ENCODE measurements at regions not wholly inside any gene's neighbourhood (a gene's known extent, or its start where the extent isn't known, plus 50 kb on each side); places are given as distances from the start of the nearest gene placed in this dataset.

DNA sequence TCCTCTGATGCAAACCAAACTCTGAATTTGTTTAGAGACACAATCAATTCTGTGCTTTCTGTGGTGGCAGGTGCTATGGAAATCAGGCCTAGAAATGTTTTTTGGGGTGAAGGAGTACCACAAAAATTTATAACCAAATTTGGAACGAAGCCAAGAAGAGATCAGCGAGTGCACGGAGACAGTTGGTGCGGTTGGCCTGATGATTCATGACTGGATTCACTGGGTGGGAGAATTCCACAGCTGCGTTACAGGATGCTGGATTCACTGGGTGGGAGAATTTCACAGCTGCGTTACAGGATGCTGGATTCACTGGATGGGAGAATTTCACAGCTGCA lies 135.6 kb upstream of the IRX4 start:
- ATAC-seq: no peak
- DNase-seq: no peak
- no peak for TF ChIP-seq POLR2A (IDR thresholded peaks at IDR 0.05)
- TF ChIP-seq, protein P1, sequence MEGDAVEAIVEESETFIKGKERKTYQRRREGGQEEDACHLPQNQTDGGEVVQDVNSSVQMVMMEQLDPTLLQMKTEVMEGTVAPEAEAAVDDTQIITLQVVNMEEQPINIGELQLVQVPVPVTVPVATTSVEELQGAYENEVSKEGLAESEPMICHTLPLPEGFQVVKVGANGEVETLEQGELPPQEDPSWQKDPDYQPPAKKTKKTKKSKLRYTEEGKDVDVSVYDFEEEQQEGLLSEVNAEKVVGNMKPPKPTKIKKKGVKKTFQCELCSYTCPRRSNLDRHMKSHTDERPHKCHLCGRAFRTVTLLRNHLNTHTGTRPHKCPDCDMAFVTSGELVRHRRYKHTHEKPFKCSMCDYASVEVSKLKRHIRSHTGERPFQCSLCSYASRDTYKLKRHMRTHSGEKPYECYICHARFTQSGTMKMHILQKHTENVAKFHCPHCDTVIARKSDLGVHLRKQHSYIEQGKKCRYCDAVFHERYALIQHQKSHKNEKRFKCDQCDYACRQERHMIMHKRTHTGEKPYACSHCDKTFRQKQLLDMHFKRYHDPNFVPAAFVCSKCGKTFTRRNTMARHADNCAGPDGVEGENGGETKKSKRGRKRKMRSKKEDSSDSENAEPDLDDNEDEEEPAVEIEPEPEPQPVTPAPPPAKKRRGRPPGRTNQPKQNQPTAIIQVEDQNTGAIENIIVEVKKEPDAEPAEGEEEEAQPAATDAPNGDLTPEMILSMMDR (IDR thresholded peaks at IDR 0.05 in 4 of 5, conservative IDR thresholded peaks at IDR 0.05 in 1 of 5): no peak
- Histone ChIP-seq H3K4me3 (no peak overlapping the region), H3K27ac (no peak overlapping the region), H3K36me3 (no peaks in the 10 kb centered on the region), H3K27me3 (no peaks in the 10 kb centered on the region), H3K9me3 (no peaks in the 10 kb centered on the region), H3K4me1 (no peaks in the 10 kb centered on the region)
- intact Hi-C loops (cut with DNase I; ENCODE audit: low total_unique reads): no loop called here
- in situ Hi-C loops (cut with MboI; ENCODE audit: low sequenced_read_pairs in 4 of 4): no loop called here

DNA sequence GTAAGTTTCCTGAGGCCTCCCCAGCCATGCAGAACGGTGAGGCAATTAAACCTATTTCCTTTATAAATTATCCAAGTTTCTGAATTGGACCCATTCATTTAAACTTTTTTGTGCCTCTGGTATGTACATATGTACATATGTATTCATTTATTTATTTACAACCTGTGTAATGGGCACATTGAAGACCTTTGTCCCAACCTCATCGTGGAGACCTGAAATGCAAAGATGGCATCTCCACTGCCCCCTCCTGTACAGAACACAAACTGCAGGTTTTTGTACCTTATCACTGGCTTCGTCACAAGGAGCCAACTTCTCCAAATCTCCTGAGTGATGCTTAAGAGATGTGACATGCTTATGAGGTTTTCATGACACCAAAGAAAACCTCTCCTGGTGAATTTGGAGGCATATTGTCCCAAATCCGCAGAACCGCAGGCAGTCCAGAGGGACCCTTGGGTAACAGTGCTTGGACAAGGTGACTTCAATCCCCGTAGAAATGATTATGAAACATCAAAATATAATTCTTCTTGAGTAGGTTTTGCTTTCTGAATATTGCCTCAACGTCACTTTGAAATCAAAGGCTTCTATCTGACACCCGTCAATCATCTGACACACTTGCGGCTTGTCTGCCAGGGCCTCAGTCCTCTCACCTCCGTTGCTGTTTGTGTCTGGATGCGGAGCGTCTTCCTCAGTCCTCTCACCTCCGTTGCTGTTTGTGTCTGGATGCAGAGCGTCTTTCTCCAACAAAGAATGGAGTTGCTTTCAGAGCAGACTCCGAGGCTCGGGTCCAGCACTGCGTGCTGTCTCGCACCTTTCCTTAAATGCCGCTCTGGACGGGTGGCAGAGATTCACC lies 135.0 kb upstream of the IRX4 start:
- H3K4me3 ChIP-seq: no peak overlapping the region
- H3K9me3 ChIP-seq: no peaks in the 10 kb centered on the region
- in situ Hi-C loops (cut with MboI; ENCODE audit: low sequenced_read_pairs in 4 of 4) (no loop called here), intact Hi-C loops (cut with DNase I; ENCODE audit: low total_unique reads) (no loop called here)
- TF ChIP-seq, protein P1 (IDR thresholded peaks at IDR 0.05 in 4 of 5, conservative IDR thresholded peaks at IDR 0.05 in 1 of 5): no peak
- TF ChIP-seq POLR2A (IDR thresholded peaks at IDR 0.05): no peak
- H3K27me3 ChIP-seq: no peaks in the 10 kb centered on the region
- ATAC-seq (no peak), DNase-seq (no peak)
- H3K36me3 ChIP-seq: no peaks in the 10 kb centered on the region
- H3K27ac ChIP-seq: no peak overlapping the region
- H3K4me1 ChIP-seq: no peaks in the 10 kb centered on the region

DNA sequence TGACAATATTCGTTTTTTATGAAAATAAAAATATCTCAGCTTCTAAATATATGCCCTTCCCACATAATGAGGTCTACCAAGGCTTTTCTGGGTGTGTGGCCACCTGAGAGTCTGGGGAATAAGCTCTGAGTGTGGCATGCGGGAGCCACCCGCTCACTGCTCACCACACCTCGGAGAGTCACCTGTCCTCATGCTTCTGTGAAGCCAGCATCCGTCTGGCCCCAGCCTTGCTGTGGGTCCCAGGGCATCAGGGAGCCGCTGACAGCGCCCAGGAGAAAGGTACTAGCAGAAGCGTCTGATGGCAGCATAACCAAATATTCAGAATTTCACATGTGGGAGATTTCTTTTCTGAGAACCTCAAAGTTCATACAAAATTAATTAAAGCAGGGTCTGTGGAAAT lies 133.2 kb upstream of the IRX4 start:
- no peak for ATAC-seq
- Histone ChIP-seq H3K4me3 (no peak overlapping the region), H3K9me3 (no peaks in the 10 kb centered on the region), H3K27ac (no peak overlapping the region), H3K4me1 (no peaks in the 10 kb centered on the region), H3K36me3 (no peaks in the 10 kb centered on the region), H3K27me3 (no peaks in the 10 kb centered on the region)
- TF ChIP-seq, protein P1 (IDR thresholded peaks at IDR 0.05 in 4 of 5, conservative IDR thresholded peaks at IDR 0.05 in 1 of 5): no peak
- no peak for TF ChIP-seq POLR2A (IDR thresholded peaks at IDR 0.05)
- intact Hi-C loops (cut with DNase I; ENCODE audit: low total_unique reads) (no loop called here), in situ Hi-C loops (cut with MboI; ENCODE audit: low sequenced_read_pairs in 4 of 4) (no loop called here)
- no peak for DNase-seq

DNA sequence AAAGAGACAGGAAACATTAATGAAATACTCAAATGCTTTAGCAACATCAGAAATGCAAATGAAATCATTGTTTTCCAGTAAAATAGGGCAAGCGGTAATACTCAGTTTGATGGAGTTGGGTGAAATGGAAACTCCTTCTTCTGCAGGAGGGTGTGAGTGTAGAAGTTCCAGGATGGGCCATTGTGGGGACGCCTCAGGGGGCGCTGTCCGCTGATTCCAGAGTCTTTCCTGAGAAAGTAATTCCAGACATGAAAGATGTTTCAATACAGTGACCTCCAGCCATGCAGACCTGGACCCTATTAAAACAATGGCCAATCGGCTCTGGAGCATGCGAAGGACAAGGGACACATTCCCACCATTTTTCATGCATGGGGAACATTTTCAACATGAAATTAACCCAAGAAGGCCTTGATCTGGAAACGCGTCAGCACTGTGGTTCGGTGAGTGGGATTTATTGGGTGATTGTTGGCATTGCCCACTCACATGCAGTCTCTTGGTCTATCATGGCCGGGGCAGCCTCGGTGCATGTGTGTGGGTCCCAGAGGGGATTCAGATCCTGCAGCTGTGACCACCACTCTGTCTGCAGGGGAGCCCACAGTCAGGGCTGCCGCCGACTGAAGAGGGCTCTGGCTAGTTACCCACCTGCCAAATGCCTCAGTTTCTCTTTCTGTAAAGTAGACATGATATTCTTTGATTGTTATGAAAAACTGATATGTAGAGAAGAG lies 132.6 kb upstream of the IRX4 start:
- no peak overlapping the region for H3K27ac ChIP-seq
- no peaks in the 10 kb centered on the region for H3K36me3 ChIP-seq
- in situ Hi-C loops (cut with MboI; ENCODE audit: low sequenced_read_pairs in 4 of 4) (no loop called here), intact Hi-C loops (cut with DNase I; ENCODE audit: low total_unique reads) (no loop called here)
- ATAC-seq (no peak), DNase-seq (no peak)
- TF ChIP-seq, protein P1 (IDR thresholded peaks at IDR 0.05 in 4 of 5, conservative IDR thresholded peaks at IDR 0.05 in 1 of 5): no peak
- TF ChIP-seq POLR2A (IDR thresholded peaks at IDR 0.05): no peak
- H3K4me1 ChIP-seq: no peaks in the 10 kb centered on the region
- no peak overlapping the region for H3K4me3 ChIP-seq
- peaks cover 0 to 3% (median 0%) of the 10 kb centered on the region in 3 donors for H3K27me3 ChIP-seq
- no peaks in the 10 kb centered on the region for H3K9me3 ChIP-seq
